Fibroblast of villous mesenchyme (primary cell): ENCODE measurements at regions not wholly inside any gene's neighbourhood (a gene's known extent, or its start where the extent isn't known, plus 50 kb on each side); places are given as distances from the start of the nearest gene placed in this dataset.

Source experiments
- DNase-seq: peaks from one replicate; pipeline ENCODE4 v3.0.0-alpha.2; 2010; ENCODE audit warnings: low read depth
- H3K4me3 ChIP-seq: 2 replicates; pipeline ENCODE4 v1.5.1; 2011; ENCODE audit warnings: low read depth, mild to moderate bottlenecking, low read length
- TF ChIP-seq, protein P1 (sequence below): IDR thresholded peaks from 2 replicates; pipeline ENCODE4 v1.5.1; 2012; ENCODE audit warnings: low read depth, mild to moderate bottlenecking, low read length; ENCODE audit not compliant: insufficient read depth

DNA sequence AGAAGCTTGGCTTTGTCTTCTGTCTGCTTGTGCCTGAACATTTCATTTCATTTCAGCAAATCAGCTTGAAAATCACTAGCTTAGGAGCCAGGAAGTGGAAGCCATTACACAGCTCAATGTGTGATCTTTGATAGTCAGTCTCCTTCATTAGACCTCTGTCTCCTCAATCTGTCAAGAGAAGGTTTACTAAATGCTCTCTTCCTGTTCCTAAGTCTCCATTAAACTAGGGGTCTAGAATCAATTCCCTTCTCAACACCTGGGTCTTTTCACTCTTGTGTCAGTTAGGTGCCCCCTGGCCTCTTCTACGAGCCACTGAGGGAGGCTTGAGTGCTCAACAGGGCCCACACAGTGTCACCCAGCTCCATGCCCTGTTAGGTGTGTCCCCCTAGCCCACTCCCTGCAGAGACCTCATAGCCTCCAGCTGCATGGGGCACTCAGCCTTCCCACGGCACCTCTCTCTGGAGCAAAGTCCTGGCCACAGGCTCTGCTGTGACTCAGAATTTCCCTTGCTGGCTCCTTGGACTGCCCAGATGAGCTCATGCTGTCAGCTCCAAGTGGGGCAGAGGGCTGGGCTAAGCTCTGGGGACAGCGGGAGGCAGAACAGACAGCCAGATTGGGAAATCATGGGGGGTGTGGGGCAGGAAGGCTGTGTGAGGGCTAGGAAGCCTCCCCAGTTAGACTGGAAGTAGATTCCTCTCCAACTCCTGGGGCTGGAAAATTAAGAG, 115.7 kb upstream of the IPO9 start:
- peak; percentile 100 for DNase-seq
- TF ChIP-seq, protein P1, sequence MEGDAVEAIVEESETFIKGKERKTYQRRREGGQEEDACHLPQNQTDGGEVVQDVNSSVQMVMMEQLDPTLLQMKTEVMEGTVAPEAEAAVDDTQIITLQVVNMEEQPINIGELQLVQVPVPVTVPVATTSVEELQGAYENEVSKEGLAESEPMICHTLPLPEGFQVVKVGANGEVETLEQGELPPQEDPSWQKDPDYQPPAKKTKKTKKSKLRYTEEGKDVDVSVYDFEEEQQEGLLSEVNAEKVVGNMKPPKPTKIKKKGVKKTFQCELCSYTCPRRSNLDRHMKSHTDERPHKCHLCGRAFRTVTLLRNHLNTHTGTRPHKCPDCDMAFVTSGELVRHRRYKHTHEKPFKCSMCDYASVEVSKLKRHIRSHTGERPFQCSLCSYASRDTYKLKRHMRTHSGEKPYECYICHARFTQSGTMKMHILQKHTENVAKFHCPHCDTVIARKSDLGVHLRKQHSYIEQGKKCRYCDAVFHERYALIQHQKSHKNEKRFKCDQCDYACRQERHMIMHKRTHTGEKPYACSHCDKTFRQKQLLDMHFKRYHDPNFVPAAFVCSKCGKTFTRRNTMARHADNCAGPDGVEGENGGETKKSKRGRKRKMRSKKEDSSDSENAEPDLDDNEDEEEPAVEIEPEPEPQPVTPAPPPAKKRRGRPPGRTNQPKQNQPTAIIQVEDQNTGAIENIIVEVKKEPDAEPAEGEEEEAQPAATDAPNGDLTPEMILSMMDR: no peak
- no peak overlapping the region for H3K4me3 ChIP-seq

DNA sequence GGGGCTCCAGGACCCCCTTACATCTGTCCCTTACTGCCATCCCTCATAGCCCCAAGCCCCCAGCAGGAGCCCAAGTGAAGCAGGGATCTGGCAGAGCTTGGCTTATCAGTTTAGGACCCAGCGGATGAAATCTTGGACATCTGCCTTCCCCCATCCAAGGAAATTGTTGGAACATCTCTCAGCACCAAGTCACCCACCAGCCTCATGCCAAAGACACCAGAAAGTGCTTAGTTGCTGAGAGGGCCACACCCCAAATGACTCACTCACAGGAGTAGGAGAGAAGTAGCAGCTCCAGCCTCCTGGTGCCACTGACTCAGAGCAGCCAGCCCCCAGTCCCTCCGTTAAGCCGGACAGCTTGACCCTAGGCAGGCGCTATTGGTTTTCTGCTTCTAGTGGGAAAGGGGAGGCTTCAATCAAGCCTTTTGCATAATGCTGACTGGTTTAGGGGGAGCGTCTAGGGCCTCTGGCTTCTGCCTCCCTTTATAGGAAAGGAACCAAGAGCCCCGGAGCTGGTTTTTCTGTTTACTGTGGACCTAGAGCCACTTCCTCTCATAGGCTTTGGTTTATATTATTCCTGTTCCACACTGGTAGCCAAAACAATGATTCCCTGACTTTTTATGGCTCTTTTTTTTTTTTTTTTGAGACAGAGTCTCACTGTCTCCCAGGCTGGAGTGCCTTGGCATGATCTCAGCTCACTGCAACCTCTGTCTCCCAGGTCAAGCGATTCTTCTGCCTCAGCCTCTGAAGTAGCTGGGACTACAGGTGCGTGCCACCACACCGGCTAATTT, 114.2 kb upstream of the IPO9 start:
- peak; percentile 100 for DNase-seq
- TF ChIP-seq, protein P1: no peak
- H3K4me3 ChIP-seq: no peak overlapping the region

DNA sequence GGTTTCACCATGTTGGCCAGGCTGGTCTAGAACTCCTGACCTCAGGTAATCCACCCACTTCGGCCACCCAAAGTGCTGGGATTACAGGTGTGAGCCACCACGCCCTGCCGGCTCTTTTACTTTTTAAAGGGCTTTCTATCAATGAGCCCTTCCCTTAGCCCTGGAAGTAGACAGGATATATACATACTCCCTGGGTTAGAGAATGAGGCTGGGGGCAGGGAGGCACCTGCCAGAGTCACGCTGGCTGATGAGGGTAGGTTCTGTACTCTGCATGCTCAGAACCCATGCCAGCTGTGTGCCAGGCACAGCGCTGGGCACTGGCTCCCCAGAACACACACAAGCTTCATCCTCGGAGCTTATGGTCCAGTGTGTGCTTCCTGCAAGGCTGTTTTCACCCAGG, 113.6 kb upstream of the IPO9 start:
- TF ChIP-seq, protein P1: no peak
- no peak overlapping the region for H3K4me3 ChIP-seq
- no peak for DNase-seq

DNA sequence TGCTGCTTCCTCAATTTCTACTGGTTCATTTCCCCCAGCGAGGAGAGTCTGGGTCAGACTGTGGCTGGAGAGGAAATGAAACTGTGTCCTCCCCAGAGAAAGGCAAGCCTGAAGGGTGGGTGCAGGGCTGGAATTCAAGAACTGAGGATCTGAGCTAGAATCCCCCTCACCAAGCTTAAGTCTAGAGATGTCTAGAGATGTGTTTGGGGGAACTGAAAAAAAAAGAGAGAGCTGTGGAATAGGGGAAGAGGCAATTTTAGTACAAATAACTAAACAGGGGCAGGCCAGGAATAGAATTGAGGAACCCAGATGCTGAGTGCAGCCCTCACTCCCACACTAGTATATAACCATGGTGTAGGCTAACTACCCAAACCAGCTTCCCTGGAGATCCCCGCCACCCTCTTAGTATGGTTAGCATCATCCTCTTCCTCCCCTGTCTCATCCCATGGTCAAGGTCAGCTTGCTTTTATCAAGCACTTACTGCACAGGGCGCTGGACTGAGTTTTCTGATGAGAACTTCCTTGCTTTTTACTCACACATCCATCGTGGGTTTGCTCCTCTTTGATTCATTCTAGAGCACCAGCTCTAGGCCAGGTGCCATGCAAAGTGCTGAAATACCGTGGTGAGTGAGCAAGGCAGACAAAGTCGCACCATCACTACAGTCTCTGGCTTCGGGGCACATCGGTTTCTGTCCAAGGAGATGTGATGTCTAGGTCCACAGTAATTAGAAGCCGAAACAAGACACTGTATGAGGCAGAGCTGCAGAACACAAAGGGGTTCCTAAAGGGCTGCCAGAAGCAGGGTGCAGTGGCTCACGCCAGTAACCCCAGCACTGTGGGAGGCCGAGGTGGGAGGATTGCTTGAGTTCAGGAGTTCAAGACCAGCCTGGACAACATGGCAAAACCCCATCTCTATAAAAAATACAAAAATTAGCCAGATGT, 112.9 kb upstream of the IPO9 start:
- TF ChIP-seq, protein P1: no peak
- DNase-seq: no peak
- no peak overlapping the region for H3K4me3 ChIP-seq

DNA sequence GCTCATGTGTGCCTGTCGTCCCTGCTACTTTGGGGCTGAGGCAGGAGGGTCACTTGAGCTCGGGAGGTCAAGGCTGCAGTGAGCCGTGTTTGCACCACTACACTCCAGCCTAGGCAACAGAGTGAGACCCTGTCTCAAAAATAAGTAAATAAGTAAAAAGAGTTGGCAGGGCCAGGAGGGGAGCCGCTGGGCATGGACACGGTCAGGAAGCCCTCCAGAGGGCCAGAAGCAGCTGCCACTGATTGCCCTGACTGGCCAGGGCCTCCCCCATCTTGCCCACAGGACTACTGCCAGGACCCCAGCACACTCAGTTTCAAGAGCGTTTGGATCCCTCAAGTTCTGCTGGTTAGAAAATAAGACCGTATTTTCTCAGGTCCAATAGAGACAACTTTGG, 112.2 kb upstream of the IPO9 start:
- TF ChIP-seq, protein P1: no peak
- H3K4me3 ChIP-seq: no peak overlapping the region
- no peak for DNase-seq

DNA sequence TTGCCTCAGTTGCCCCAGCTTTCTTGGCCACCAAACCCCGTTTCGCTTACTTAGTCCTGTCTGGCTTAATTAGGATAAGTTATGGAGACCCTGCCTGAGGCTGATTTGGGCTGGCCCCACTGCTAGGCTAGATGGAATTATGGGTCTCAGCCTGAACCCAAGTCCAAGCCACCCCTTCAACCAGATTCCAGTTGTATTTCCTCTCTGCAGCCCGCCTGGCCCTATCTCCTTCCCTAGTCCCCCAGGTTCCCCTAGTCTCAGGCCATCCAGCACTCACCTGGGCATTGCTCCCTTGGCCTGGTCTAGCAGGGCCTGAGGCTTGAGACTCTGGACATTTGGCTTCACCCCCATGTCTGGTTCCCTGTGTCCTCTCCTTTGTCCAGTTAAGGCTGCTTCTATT, 111.7 kb upstream of the IPO9 start:
- TF ChIP-seq, protein P1: no peak
- no peak for DNase-seq
- H3K4me3 ChIP-seq: no peak overlapping the region
